NOMO-1 treated with dmso at 0.1 percent for 144 hours (cell line): ENCODE measurements at regions not wholly inside any gene's neighbourhood (a gene's known extent, or its start where the extent isn't known, plus 50 kb on each side); places are given as distances from the start of the nearest gene placed in this dataset.
"Not testable (repeated sequence)": the region's sequence is repeated elsewhere in the genome, so short reads cannot be mapped to it uniquely, and the experiment has no call there.

Experiments used
- DNase-seq: peaks from one replicate; lab custom pipeline; 2025; ENCODE audit not compliant: unreplicated experiment; lab: John Stamatoyannopoulos, UW

DNA sequence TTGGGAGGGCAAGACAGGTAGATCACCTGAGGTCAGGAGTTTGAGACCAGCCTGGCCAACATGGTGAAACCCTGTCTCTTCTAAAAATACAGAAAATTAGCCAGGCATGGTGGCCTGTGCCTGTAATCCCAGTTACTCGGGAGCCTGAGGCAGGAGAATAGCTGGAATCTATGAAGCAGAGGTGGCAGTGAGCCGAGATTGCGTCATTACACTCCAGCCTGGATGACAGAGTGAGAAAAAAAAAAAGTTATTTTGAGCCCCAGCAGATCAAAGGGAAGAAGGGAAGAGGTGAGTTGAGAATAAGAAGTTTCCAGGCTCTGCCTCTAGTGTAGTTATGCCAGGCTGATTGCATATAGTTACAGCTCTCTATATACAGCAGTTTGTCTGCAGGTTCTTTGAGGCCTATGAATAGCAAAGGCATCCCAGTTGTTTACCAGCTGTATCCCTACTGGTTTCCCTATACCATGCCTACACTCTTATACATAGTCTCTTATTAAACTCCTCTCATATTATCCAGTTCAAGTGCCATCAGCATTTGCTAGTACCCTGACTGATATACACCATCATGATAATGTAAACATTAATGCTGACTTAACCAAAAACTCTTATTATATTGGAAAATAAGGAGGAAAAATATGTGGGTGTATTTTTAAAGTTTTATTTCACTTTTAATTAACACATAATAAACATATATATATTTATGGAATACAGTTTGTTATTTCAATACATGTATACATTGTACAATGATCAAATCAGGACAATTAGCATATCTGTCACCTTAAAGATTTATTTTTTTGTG lies 823.6 kb upstream of the ADGRB3 start:
- no peak for DNase-seq

DNA sequence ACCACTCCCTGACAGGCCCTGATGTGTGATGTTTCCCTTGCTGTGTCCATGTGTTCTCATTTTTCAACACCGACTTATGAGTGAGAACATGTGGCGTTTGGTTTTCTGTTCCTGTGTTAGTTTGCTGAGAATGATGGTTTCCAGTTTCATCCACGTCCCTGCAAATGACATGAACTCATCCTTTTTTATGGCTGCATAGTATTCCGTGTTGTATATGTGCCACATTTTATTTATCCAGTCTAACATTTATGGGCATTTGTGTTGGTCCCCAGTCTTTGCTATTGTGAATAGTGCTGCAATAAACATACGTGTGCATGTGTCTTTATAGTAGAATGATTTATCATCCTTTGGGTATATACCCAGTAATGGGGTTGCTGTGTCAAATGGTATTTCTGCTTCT lies 830.3 kb upstream of the ADGRB3 start:
- not testable (repeated sequence) for DNase-seq

DNA sequence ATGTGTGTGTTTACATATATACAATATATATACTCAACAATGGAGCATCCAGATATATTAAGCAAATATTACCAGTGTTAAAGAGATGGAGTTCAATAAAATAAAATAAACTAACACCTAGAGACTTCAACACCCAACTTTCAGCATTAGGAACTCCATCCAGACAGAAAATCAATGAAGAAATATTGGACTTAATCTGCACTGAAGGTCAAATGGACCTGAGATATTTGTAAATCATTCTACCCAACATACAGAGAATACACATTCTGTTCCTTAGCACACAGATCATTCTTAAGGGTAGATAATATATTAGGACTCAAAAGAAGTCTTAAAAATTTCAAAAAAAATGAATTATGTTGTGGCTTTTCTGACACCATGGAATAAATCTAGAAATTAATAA lies 832.3 kb upstream of the ADGRB3 start:
- DNase-seq, result no peak

DNA sequence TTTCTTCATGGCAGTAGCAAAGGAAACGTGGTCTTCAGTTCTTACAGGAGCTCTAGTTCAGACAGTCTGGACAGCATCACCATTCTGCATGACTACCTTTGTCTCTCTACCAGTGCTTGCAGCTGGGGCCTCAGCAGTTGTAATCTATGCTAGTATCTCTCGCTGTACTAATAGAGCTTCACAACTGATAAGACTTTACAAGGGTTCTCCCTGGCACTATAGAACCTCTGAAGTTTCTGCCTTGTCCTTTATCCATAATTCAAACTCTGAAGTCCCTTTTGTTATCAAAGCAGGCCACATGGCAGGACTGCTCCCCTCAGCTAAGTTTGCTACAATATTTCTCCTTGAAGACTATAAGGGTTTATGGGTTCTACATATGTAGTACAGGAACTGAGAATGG lies 842.1 kb upstream of the ADGRB3 start:
- DNase-seq, result no peak

DNA sequence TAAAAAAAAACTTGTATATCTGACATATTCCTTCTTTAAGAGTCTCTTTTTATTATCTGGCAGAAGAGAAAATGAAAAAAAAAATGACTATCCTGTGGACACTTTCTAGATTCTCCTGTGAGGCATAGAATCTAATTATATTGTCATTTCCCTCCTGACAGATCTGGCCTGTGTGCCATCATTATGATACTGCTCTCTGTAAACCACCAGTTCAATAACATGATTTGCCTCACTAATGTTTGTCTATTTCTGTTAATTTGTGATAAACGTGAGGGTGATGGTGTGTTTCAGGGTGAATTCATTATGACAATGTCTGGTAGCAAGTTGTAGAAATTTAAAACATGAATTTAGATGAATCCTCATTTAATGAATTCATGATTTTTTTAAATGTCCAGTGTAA lies 844.5 kb upstream of the ADGRB3 start:
- no peak for DNase-seq

DNA sequence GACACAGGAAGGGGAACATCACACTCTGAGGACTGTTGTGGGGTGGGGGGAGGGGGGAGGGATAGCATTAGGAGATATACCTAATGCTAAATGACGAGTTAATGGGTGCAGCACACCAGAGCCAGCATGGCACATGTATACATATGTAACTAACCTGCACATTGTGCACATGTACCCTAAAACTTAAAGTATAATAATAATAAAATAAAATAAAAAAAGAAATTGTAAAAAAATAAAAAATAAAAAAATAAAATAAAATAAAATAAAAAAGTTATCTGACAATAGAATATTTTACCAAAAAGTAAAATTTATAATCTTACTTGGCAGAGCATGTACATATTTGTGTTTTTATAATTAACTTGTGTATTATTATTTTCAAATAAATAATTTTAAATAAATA lies 848.0 kb upstream of the ADGRB3 start:
- DNase-seq, result not testable (repeated sequence)

DNA sequence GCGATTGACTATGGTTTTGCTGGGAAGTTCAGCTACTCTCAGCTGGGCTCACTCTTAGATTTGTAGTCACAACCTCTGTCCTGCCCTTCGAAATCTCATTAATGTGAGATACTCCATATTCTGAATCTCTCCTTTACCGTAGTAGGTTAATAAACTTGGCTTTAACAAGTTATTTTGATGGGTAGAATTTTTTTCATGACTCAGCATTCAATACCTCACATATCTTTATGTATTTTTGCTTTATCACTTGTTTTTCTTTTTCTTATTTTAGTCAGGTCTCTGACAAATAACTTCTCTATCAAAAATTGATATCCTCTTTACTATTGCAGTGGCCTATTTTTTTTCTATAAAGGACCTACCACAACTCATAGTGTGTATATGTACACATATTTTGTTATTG lies 855.2 kb upstream of the ADGRB3 start:
- DNase-seq, result no peak

DNA sequence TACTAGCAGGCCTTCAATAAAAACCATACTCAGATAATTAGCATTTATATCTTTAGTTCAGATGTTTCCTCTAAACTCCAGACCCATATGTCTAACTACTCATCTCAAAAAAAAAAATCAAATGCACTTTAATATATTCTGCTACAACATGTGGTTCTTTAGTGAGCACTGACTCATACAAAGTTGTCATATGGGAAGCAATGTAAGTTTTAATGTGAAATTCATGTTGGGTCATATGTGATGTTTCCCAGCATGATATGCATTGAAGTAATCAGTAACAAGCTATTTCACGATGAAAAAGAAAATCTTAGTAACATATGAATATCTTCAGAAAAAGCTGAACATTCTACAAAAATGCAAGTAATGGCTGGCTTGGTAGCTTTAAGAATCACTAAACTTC lies 859.7 kb upstream of the ADGRB3 start:
- no peak for DNase-seq

DNA sequence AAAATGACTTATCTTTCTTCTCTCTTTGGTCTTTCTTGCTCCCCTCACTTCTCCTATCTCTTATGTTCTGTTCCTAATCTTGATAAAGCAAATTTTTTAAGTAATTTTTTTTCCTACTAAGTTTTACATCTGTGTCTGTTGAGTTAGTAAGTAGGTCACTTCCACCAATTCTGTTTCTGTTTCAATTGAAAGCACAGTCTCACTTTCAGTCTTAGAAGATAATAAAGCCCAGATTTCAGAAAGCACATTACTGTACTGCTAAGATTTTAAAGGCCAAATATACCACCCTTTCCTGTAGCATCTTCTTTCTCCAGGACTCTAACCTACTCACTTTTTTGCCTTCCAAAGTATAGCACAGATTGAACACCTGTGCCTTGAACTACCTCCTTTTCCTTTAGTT lies 866.1 kb upstream of the ADGRB3 start:
- DNase-seq, result no peak

DNA sequence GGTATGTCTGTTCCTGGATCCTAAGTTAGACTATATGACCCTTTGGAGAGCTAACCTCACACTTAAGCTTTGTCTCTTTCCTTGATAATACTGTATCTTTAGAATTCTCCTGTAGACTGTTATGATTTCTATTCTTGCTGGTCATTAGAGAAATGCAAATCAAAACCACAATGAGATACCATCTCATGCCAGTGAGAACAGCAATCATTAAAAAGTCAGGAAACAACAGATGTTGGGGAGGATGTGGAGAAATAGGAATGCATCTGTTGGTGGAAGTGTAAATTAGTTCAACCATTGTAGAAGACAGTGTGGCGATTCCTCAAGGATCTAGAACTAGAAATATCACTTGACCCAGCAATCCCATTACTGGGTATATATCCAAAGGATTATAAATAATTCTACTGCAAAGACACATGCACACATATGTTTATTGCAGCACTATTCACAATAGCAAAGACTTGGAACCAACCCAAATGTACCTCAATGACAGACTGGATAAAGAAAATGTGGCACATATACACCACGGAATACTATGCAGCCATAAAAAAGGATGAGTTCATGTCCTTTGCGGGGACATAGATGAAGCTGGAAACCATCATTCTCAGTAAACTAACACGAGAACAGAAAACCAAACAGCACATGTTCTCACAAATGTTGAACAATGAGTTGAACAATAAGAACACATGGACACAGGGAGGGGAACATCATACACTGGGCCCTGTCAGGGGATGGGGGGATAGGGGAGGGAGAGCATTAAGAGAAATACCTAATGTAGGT lies 867.8 kb upstream of the ADGRB3 start:
- DNase-seq, result not testable (repeated sequence)

DNA sequence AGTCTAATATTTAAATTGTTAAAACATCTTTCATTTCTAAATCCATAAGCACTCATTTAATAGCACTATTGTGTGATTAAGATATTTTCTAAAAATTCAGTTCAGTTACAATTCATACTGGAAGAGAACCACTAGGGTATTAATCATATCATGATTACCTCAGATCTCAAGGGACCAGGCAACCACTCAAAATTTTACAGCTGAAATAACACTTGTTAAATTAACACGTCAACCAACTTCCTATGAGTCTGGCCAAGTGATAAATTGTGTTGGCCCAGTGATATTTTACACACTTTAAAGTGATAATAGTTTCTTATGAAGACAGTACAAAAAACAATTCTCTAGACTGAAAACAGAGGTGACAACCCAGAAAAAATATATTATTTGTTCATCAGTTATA lies 869.0 kb upstream of the ADGRB3 start:
- DNase-seq, result no peak

DNA sequence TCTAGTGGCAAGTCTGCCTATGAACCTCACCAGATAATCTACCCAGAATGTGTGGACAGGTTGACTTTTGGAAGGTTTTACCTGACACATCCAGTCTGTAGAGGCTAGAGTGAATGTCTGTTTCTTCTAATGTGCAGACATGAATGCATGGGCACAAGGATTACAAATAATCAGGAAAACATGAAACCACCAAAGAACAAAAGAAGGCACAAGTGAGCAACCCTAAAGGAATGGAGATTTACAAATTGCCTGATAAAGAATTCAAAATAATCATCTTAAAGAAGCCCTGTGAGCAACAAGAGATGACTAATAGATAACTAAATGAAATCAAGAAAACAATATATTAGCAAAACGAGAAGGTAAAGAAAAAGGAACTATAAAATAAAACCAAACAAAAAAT lies 876.1 kb upstream of the ADGRB3 start:
- no peak for DNase-seq

DNA sequence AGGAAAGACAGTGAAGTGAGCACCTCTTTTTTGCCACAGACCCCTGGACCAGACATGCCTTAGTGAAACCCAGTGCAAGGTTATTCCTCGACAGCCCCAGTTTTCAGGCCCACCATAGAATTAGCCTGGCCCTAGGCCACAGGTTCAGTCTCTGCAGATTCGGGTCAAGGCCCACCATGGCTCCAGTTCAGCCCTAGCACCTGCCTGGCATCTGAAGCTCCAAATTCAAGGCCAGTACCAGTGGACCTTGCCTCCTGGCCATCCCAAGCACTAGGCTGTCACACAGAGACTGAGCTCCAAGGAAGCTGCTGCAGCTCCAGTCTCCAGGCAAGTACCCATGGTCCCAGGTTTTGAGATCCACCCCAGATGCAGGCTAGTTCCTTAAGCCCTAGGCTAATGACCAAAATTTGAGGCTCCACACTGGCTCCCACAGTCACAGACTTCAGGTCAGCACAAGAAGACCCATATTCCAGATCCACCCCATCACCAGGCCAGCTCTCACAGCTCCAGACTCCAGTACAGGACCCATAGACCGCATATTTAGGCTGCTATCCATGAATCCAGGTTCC lies 877.5 kb upstream of the ADGRB3 start:
- DNase-seq, result no peak

DNA sequence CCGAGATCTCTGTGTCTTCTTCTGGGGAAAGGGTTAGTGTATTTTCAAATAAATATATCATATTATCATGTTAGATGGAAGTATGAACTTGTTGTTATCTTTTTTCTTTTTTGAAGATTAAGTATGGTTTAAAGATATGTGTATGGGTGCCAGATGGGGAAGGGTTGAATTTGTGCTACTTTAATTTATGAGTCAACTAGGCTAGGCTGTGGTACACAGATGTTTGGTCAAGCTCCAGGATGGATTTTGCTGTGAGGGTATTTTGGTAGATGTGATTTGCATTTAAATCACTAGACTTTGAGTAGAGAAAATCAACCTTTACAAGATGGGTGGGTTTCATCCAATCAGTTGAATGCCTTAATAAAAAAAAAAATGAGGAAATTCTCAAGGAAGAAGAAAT lies 886.6 kb upstream of the ADGRB3 start:
- DNase-seq, result no peak

DNA sequence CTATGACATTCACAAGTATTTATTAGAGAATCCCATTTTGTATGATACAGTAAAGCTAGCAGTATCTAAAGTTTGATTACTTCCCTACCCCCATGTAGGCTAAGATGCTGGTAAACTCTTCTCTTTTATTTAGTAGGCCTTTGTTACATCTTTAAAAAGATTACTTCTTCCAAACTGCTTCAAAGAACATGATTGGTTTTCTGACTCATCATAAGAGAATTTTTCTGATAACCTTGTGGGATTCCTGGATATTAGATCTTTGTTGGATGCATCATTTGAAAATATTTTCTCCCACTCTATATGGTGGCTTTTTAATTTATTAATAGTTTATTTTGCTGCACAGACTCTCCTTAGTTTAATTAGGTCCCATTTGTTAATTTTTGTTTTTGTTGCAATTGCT lies 898.3 kb upstream of the ADGRB3 start:
- no peak for DNase-seq

DNA sequence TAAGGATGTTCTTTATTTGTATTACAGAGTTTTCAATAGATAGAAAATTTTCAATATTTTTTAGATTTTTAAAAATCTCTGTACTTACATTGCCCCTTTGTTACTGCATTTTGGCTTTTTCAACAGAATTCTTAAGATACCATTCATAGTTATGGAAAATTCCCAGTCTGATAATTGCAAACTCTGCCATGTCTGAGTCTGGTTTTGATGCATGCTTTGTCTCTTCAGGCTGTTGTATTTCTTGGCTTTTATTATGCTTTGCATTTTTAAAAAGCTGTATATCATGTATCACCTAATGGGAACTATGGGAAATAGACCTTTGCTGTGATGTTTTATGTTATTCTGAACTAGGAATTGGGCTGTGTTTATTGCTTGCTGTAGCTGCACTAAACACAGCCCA lies 898.9 kb upstream of the ADGRB3 start:
- DNase-seq, result no peak

DNA sequence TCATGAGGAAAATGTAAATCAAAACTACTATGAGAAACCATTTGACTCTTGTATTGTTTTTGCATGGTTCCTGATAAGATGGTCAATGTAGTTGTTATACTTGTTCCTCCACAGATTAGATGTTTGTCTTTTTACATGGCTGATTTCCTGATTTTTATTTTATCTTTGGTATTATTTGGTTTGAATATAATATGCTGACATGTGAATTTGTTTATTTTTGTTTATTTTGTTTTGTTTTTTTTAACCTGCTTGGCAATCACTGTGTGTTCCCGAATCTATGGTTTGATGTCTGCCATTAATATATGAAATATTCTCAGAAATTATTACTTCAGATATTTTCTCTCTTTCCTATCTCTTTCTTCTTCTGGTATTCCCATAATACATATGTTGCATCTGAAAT lies 899.5 kb upstream of the ADGRB3 start:
- no peak for DNase-seq

DNA sequence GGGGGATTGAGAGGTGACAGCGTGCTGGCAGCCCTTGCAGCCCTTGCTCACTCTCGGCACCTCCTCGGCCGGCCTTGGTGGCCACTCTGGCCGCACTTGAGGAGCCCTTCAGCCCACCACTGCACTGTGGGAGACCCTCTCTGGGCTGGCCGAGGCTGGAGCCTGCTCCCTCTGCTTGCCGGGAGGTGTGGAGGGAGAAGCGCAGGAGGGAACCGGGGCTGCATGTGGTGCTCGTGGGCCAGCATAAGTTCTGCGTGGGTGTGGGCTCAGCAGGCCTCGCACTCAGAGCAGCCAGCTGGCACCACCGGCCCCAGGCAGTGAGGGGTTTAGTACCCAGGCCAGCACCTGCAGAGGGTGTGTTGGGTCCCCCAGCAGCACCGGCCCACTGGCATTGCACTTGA lies 912.2 kb upstream of the ADGRB3 start:
- DNase-seq, result no peak

DNA sequence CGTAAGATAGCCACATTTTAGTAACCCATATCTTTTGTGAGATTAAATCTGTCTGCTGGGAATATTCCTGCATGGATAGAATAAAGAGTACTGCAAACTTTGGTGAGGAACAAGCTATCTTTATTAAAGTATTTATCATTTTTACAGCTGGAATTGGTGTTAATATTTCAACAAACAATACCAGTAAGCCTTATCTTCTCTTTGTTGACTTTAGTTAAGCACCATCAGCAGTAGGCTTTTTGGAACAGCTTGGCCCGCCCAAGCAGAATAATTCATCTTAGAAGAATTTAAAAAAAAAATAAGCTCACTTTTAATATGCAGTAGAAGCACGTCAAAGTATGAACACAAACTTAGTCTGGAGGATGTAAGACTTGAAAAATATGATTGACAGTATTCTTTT lies 917.8 kb upstream of the ADGRB3 start:
- no peak for DNase-seq

DNA sequence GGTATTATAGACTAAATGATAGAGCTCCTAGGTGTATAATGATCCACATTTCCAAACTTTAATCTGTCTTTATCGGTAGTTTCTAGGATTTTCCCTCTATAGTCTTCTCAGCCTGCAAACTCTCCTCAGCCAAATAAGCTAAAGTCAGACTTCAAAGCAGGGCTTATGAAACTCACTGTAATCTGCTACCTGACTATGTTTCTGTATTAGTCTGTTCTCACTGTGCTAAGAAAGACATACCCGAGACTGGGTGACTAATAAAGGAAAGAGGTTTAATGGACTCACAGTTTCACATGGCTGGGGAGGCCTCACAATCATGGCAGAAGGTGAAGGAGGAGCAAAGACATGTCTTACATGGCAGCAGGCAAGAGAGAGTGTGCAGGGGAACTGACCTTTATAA lies 928.7 kb upstream of the ADGRB3 start:
- no peak for DNase-seq

DNA sequence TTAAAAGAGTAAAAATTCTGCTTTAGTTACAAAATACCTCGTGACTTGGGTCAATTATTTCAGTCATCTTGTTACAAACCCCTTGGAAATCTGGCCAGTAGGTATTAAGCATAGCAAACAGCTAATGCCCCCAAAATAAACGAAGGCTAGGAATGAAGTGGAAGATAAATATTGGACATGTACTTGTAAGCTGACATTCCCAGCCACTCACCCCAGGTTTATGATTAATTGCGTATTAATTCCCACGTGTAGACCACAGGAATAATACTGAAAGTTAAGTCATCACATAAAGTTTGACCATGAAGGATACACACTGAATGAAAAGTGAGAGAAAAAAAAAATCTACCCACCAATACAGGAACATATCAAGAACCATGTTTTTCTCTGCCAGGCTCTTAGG lies 936.5 kb upstream of the ADGRB3 start:
- no peak for DNase-seq

DNA sequence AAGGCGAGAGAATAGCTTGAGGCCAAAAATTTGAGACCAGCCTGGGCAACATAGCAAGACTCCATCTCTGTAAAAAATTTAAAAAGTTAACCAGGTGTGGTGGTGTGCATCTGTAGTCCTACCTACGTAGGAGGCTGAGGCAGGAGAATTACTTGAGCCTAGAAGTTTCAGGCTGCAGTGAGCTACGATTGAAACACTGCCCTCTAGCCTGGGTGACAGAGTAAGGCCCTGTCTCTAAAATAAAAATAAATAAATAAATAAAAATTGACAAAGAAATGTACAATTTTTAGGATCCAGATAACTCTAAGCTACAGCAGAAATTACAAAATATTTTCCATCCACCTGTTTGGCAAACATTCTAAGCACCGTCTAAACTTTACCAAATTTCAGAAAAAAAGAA lies 941.0 kb upstream of the ADGRB3 start:
- DNase-seq, result no peak
